Astrocyte of the cerebellum (primary cell): ENCODE measurements at regions not wholly inside any gene's neighbourhood (a gene's known extent, or its start where the extent isn't known, plus 50 kb on each side); places are given as distances from the start of the nearest gene placed in this dataset.

ENCODE experiments used
- DNase-seq: peaks from one replicate; pipeline ENCODE4 v3.0.0-alpha.2; 2011; ENCODE audit warnings: low read depth
- H3K4me3 ChIP-seq: 2 replicates; pipeline ENCODE4 v1.5.1; 2011; ENCODE audit warnings: mild to moderate bottlenecking, low read depth, low read length, moderate library complexity
- CTCF ChIP-seq: IDR thresholded peaks from 2 replicates; pipeline ENCODE4 v1.5.1; 2012; ENCODE audit warnings: low read length, low read depth, moderate library complexity, mild to moderate bottlenecking; ENCODE audit errors: missing control alignments
- in situ Hi-C: cut with HindIII; loops from 2 replicates; pipeline ENCODE4 v1.10.0; 2017; ENCODE audit warnings: low sequenced_read_pairs

GRCh38 chr6:165096209-165096608 is 213.2 kb downstream of the C6orf118 start:
- H3K4me3 ChIP-seq = no peak overlapping the region
- in situ Hi-C loops = loop anchor here (5.0 kb wide), 1 partner anchor 51 kb away; no protein-coding TSS in a partner anchor
- DNase-seq = no peak
- TF ChIP-seq CTCF = no peak

- in situ Hi-C loops = no loop called here
- DNase-seq = no peak
- TF ChIP-seq CTCF = no peak
- no peak overlapping the region for H3K4me3 ChIP-seq
Observed at GRCh38 chr6:165092881-165093595, 216.4 kb downstream of the C6orf118 start.

GRCh38 chr6:165091121-165091785 is 218.2 kb downstream of the C6orf118 start:
- no peak for DNase-seq
- H3K4me3 ChIP-seq = no peak overlapping the region
- in situ Hi-C loops = no loop called here
- no peak for TF ChIP-seq CTCF

GRCh38 chr6:165090242-165090641 is 219.2 kb downstream of the C6orf118 start:
- DNase-seq = no peak
- in situ Hi-C loops = no loop called here
- no peak overlapping the region for H3K4me3 ChIP-seq
- no peak for TF ChIP-seq CTCF

GRCh38 chr6:165086814-165087213 is 222.6 kb downstream of the C6orf118 start:
- no peak for TF ChIP-seq CTCF
- H3K4me3 ChIP-seq = no peak overlapping the region
- in situ Hi-C loops = no loop called here
- DNase-seq = no peak

- in situ Hi-C loops = no loop called here
- no peak for TF ChIP-seq CTCF
- no peak overlapping the region for H3K4me3 ChIP-seq
- DNase-seq = no peak
Observed at GRCh38 chr6:165082636-165083035, 226.8 kb downstream of the C6orf118 start.
